K562 (cell line): ENCODE measurements at regions not wholly inside any gene's neighbourhood (a gene's known extent, or its start where the extent isn't known, plus 50 kb on each side); places are given as distances from the start of the nearest gene placed in this dataset.

ENCODE experiments used
- ARID3A ChIP-seq: IDR thresholded peaks from 2 replicates; pipeline ENCODE4 v1.6.1; 2012; ENCODE audit warnings: low read depth, low read length, improper control_type of control experiment, borderline replicate concordance
- C11orf30 ChIP-seq: fragments of 450-650 bp; IDR thresholded peaks from 2 replicates; pipeline ENCODE4 v1.6.1; 2016; ENCODE audit warnings: low read depth, mild to moderate bottlenecking
- CEBPZ ChIP-seq: fragments of 150-350 bp; IDR thresholded peaks from 2 replicates; pipeline ENCODE4 v1.6.1; 2014; ENCODE audit warnings: low read depth, mild to moderate bottlenecking, low read length, borderline replicate concordance
- FOSL1 ChIP-seq: fragments of 200-800 bp; sonication (Bioruptor generic); conservative IDR thresholded peaks from 2 replicates; pipeline ENCODE4 v1.6.1; 2016; ENCODE audit warnings: missing genetic modification characterization, missing compliant biosample characterization
- NFE2 ChIP-seq: IDR thresholded peaks from 2 replicates; pipeline ENCODE4 v1.6.1; 2014; ENCODE audit warnings: antibody characterized with exemption, low read depth
- NFIX ChIP-seq: fragments of 250-450 bp; sonication (Bioruptor Pico); IDR thresholded peaks from 2 replicates; pipeline ENCODE4 v1.4.0; 2020; ENCODE audit warnings: low read depth, mild to moderate bottlenecking, moderate library complexity
- RBM25 ChIP-seq: fragments of 200-400 bp; formaldehyde crosslinking; IDR thresholded peaks from 2 replicates; pipeline ENCODE4 v1.6.1; 2018; ENCODE audit warnings: low read length, low read depth, moderate library complexity; ENCODE audit not compliant: severe bottlenecking
- REST ChIP-seq, 2 experiments: fragments of 450-650 bp; formaldehyde crosslinking in 1 of 2; IDR thresholded peaks; 2 replicates each; pipeline versions ENCODE4 v1.4.0 to v1.6.1; 2014 to 2020; ENCODE audit warnings: mild to moderate bottlenecking in 2 of 2, borderline replicate concordance in 1 of 2, low read depth in 1 of 2
- RFX1 ChIP-seq: fragments of 450-650 bp; IDR thresholded peaks from 2 replicates; pipeline ENCODE4 v1.6.1; 2016; ENCODE audit warnings: mild to moderate bottlenecking, moderate library complexity
- ZBTB33 ChIP-seq: sonication (generic); formaldehyde crosslinking; IDR thresholded peaks from 2 replicates; pipeline ENCODE4 v1.8.1; 2023; ENCODE audit warnings: mild to moderate bottlenecking, missing genetic modification reagents
- ZNF282 ChIP-seq: sonication (generic); formaldehyde crosslinking; IDR thresholded peaks from 2 replicates; pipeline ENCODE4 v1.8.1; 2023; ENCODE audit warnings: missing genetic modification reagents

- TF ChIP-seq CEBPZ: no peak
- no peak for TF ChIP-seq ARID3A
- peak; percentile 77 for TF ChIP-seq NFIX (CRISPR knock-in tag)
- TF ChIP-seq RBM25: peak; percentile 49
- 0 out of 2 replicates have a peak, but pooled peaks have one; percentile 20 for TF ChIP-seq FOSL1
- TF ChIP-seq NFE2: peak; percentile 61
- peak; percentile 65; the same call in 1 of the 2 replicates for TF ChIP-seq REST (IDR thresholded peaks at IDR 0.05; ENCODE audit: borderline replicate concordance)
- no peak for TF ChIP-seq REST (CRISPR knock-in tag; IDR thresholded peaks at IDR 0.05; ENCODE audit: low read depth)
- TF ChIP-seq C11orf30: no peak
- TF ChIP-seq ZNF282 (CRISPR knock-in tag): no peak
- TF ChIP-seq ZBTB33 (CRISPR knock-in tag): no peak
- peak; percentile 26; the same call in 1 of the 2 replicates for TF ChIP-seq RFX1
These were observed 168.1 kb downstream of the VSIG4 start (continued) for GRCh38 chrX:65871671-65872311.
